WTC11 (cell line): ENCODE measurements at regions not wholly inside any gene's neighbourhood (a gene's known extent, or its start where the extent isn't known, plus 50 kb on each side); places are given as distances from the start of the nearest gene placed in this dataset.

ENCODE experiments used
- ATAC-seq: fragments of 200-7000 bp; cut with Tn5 transposase; 2 replicates; pipeline ENCODE4 v1.10.0; 2021; ENCODE audit warnings: mild to moderate bottlenecking, moderate library complexity
- CTCF ChIA-PET: fragments of 300-600 bp; sonication (Branson Sonifier 250); formaldehyde crosslinking; loops from one replicate; lab custom pipeline; 2021; ENCODE audit warnings: antibody characterized with exemption; lab: Charles Lee
- POLR2A ChIA-PET: fragments of 350-600 bp; sonication (Branson Sonifier 250); formaldehyde crosslinking; loops from one replicate; lab custom pipeline; 2021; ENCODE audit warnings: antibody characterized with exemption; lab: Charles Lee
- DNase-seq: peaks from one replicate; pipeline ENCODE4 v3.0.0; 2021; ENCODE audit warnings: low spot score
- H3K27ac Mint-ChIP-seq: 2 replicates; pipeline ENCODE4 v1.8.0; 2021; ENCODE audit warnings: mixed read lengths
- H3K27me3 Mint-ChIP-seq: 2 replicates; pipeline ENCODE4 v1.8.0; 2021; ENCODE audit warnings: low read depth, mild to moderate bottlenecking, moderate library complexity, mixed read lengths
- H3K36me3 Mint-ChIP-seq: 2 replicates; pipeline ENCODE4 v1.8.0; 2021; ENCODE audit warnings: mixed read lengths
- H3K4me1 Mint-ChIP-seq: 2 replicates; pipeline ENCODE4 v1.8.0; 2022; ENCODE audit warnings: mixed read lengths
- H3K4me3 Mint-ChIP-seq: 2 replicates; pipeline ENCODE4 v1.8.0; 2021; ENCODE audit warnings: mild to moderate bottlenecking, moderate library complexity, mixed read lengths
- H3K9me3 Mint-ChIP-seq: 2 replicates; pipeline ENCODE4 v1.8.0; 2021; ENCODE audit warnings: mixed read lengths
- CREB1 ChIP-seq: sonication (generic); formaldehyde crosslinking; IDR thresholded peaks from 2 replicates; pipeline ENCODE4 v1.8.0; 2023; ENCODE audit warnings: mild to moderate bottlenecking, missing genetic modification reagents
- ELF4 ChIP-seq: sonication (generic); formaldehyde crosslinking; IDR thresholded peaks from 2 replicates; pipeline ENCODE4 v1.8.1; 2022; ENCODE audit warnings: low read depth, mild to moderate bottlenecking, moderate library complexity, missing genetic modification reagents
- FOXK1 ChIP-seq: sonication (generic); formaldehyde crosslinking; IDR thresholded peaks from 2 replicates; pipeline ENCODE4 v1.8.0; 2022; ENCODE audit warnings: mild to moderate bottlenecking, moderate library complexity, missing genetic modification reagents
- GTF2I ChIP-seq: fragments of 250-450 bp; sonication (Bioruptor Pico); conservative IDR thresholded peaks from 2 replicates; pipeline ENCODE4 v1.4.0; 2021; ENCODE audit warnings: mild to moderate bottlenecking
- MXD4 ChIP-seq: fragments of 250-450 bp; sonication (Bioruptor Pico); IDR thresholded peaks from 2 replicates; pipeline ENCODE4 v1.8.0; 2021; ENCODE audit warnings: mild to moderate bottlenecking, moderate library complexity, borderline replicate concordance
- NFYB ChIP-seq: sonication (generic); formaldehyde crosslinking; conservative IDR thresholded peaks from 2 replicates; pipeline ENCODE4 v1.8.0; 2022; ENCODE audit warnings: low read depth, missing genetic modification reagents
- NR3C1 ChIP-seq: sonication (generic); formaldehyde crosslinking; conservative IDR thresholded peaks from 2 replicates; pipeline ENCODE4 v1.8.1; 2023; ENCODE audit warnings: low read depth, mild to moderate bottlenecking, missing genetic modification reagents
- SOX15 ChIP-seq: fragments of 250-450 bp; sonication (Bioruptor Pico); IDR thresholded peaks from 2 replicates; pipeline ENCODE4 v1.9.0; 2021; ENCODE audit warnings: mild to moderate bottlenecking
- ZNF121 ChIP-seq: sonication (generic); formaldehyde crosslinking; IDR thresholded peaks from 2 replicates; pipeline ENCODE4 v1.8.0; 2023; ENCODE audit warnings: missing genetic modification reagents
- ZNF219 ChIP-seq: sonication (generic); formaldehyde crosslinking; IDR thresholded peaks from 2 replicates; pipeline ENCODE4 v1.8.0; 2023; ENCODE audit warnings: missing genetic modification reagents, mild to moderate bottlenecking, borderline replicate concordance
- ZNF416 ChIP-seq: fragments of 250-450 bp; sonication (Bioruptor Pico); IDR thresholded peaks from 2 replicates; pipeline ENCODE4 v1.9.0; 2021; ENCODE audit warnings: mild to moderate bottlenecking, inconsistent platforms
- ZNF423 ChIP-seq: fragments of 250-450 bp; sonication (Bioruptor Pico); IDR thresholded peaks from 2 replicates; pipeline ENCODE4 v2.1.2; 2022; ENCODE audit warnings: mild to moderate bottlenecking, moderate library complexity
- ZSCAN18 ChIP-seq: fragments of 250-450 bp; sonication (Bioruptor Pico); IDR thresholded peaks from 2 replicates; pipeline ENCODE4 v2.1.2; 2022; ENCODE audit warnings: mild to moderate bottlenecking, moderate library complexity
- TF ChIP-seq, protein P1 (sequence below): fragments of 250-450 bp; sonication (Bioruptor Pico); IDR thresholded peaks from 2 replicates; pipeline ENCODE4 v1.9.0; 2021; ENCODE audit warnings: mild to moderate bottlenecking
- TF ChIP-seq, protein P2 (sequence below): sonication (generic); formaldehyde crosslinking; IDR thresholded peaks from 2 replicates; pipeline ENCODE4 v1.8.1; 2023; ENCODE audit warnings: mild to moderate bottlenecking, moderate library complexity, missing genetic modification reagents
- TF ChIP-seq, protein P3 (sequence below): fragments of 250-450 bp; sonication (Bioruptor Pico); IDR thresholded peaks from 2 replicates; pipeline ENCODE4 v1.9.0; 2021; ENCODE audit warnings: moderate library complexity, mild to moderate bottlenecking, inconsistent platforms, borderline replicate concordance
- TF ChIP-seq, protein P4 (sequence below): sonication (generic); formaldehyde crosslinking; IDR thresholded peaks from 2 replicates; pipeline ENCODE4 v1.8.1; 2023; ENCODE audit warnings: mild to moderate bottlenecking, missing genetic modification reagents, moderate library complexity
- TF ChIP-seq, protein P5 (sequence below): sonication (generic); formaldehyde crosslinking; IDR thresholded peaks from 2 replicates; pipeline ENCODE4 v1.8.1; 2022; ENCODE audit warnings: missing genetic modification reagents, borderline replicate concordance
- TF ChIP-seq, protein P6 (sequence below): fragments of 250-450 bp; sonication (Bioruptor Pico); IDR thresholded peaks from 2 replicates; pipeline ENCODE4 v1.8.0; 2021; ENCODE audit warnings: mild to moderate bottlenecking
- TF ChIP-seq, protein P7 (sequence below): sonication (generic); formaldehyde crosslinking; IDR thresholded peaks from 2 replicates; pipeline ENCODE4 v1.8.0; 2022; ENCODE audit warnings: missing genetic modification reagents

GRCh38 chr11:69585385-69585784 is 55.6 kb upstream of the CCND1 start:
- ChIA-PET CTCF (no interaction called here), POLR2A (no interaction called here)
- no peaks in the 10 kb centered on the region for H3K36me3 Mint-ChIP-seq
- peaks cover 2% of the 10 kb centered on the region; the same call in 1 of the 2 replicates for H3K27me3 Mint-ChIP-seq
- H3K27ac Mint-ChIP-seq, result no peak overlapping the region
- ATAC-seq (no peak), DNase-seq (no peak)
- no peaks in the 10 kb centered on the region for H3K4me1 Mint-ChIP-seq
- TF ChIP-seq NFYB (CRISPR knock-in tag) (no peak), ZNF423 (CRISPR knock-in tag) (no peak), ZSCAN18 (CRISPR knock-in tag) (no peak), CREB1 (CRISPR knock-in tag) (no peak), ZNF416 (CRISPR knock-in tag) (no peak), NR3C1 (CRISPR knock-in tag) (no peak), FOXK1 (CRISPR knock-in tag) (no peak)
- TF ChIP-seq, protein P1, sequence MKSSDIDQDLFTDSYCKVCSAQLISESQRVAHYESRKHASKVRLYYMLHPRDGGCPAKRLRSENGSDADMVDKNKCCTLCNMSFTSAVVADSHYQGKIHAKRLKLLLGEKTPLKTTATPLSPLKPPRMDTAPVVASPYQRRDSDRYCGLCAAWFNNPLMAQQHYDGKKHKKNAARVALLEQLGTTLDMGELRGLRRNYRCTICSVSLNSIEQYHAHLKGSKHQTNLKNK (CRISPR knock-in tag), result no peak
- TF ChIP-seq, protein P2, sequence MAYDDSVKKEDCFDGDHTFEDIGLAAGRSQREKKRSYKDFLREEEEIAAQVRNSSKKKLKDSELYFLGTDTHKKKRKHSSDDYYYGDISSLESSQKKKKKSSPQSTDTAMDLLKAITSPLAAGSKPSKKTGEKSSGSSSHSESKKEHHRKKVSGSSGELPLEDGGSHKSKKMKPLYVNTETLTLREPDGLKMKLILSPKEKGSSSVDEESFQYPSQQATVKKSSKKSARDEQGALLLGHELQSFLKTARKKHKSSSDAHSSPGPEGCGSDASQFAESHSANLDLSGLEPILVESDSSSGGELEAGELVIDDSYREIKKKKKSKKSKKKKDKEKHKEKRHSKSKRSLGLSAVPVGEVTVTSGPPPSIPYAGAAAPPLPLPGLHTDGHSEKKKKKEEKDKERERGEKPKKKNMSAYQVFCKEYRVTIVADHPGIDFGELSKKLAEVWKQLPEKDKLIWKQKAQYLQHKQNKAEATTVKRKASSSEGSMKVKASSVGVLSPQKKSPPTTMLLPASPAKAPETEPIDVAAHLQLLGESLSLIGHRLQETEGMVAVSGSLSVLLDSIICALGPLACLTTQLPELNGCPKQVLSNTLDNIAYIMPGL (CRISPR knock-in tag), result no peak
- TF ChIP-seq, protein P3, sequence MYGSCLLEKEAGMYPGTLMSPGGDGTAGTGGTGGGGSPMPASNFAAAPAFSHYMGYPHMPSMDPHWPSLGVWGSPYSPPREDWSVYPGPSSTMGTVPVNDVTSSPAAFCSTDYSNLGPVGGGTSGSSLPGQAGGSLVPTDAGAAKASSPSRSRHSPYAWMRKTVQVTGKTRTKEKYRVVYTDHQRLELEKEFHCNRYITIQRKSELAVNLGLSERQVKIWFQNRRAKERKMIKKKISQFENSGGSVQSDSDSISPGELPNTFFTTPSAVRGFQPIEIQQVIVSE (CRISPR knock-in tag), result no peak
- peaks cover 4% of the 10 kb centered on the region for H3K9me3 Mint-ChIP-seq
- H3K4me3 Mint-ChIP-seq, result no peak overlapping the region

GRCh38 chr11:69587454-69588090 is 53.4 kb upstream of the CCND1 start:
- ATAC-seq, result no peak
- CTCF ChIA-PET, result interaction anchor here (0.6 to 2.1 kb wide), 4 partner anchors 13 to 469 kb away, joined by 3 to 5 read pairs (median 4); no protein-coding TSS in a partner anchor
- TF ChIP-seq, protein P1 (CRISPR knock-in tag), result no peak
- TF ChIP-seq ZNF121, result no peak
- TF ChIP-seq GTF2I, result no peak
- TF ChIP-seq, protein P4, sequence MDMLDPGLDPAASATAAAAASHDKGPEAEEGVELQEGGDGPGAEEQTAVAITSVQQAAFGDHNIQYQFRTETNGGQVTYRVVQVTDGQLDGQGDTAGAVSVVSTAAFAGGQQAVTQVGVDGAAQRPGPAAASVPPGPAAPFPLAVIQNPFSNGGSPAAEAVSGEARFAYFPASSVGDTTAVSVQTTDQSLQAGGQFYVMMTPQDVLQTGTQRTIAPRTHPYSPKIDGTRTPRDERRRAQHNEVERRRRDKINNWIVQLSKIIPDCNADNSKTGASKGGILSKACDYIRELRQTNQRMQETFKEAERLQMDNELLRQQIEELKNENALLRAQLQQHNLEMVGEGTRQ, result no peak
- TF ChIP-seq MXD4 (CRISPR knock-in tag), result no peak
- TF ChIP-seq, protein P5, sequence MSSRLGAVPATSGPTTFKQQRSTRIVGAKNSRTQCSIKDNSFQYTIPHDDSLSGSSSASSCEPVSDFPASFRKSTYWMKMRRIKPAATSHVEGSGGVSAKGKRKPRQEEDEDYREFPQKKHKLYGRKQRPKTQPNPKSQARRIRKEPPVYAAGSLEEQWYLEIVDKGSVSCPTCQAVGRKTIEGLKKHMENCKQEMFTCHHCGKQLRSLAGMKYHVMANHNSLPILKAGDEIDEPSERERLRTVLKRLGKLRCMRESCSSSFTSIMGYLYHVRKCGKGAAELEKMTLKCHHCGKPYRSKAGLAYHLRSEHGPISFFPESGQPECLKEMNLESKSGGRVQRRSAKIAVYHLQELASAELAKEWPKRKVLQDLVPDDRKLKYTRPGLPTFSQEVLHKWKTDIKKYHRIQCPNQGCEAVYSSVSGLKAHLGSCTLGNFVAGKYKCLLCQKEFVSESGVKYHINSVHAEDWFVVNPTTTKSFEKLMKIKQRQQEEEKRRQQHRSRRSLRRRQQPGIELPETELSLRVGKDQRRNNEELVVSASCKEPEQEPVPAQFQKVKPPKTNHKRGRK, result no peak
- no peak for TF ChIP-seq SOX15
- no peak for TF ChIP-seq ELF4 (CRISPR knock-in tag)
- TF ChIP-seq, protein P6, sequence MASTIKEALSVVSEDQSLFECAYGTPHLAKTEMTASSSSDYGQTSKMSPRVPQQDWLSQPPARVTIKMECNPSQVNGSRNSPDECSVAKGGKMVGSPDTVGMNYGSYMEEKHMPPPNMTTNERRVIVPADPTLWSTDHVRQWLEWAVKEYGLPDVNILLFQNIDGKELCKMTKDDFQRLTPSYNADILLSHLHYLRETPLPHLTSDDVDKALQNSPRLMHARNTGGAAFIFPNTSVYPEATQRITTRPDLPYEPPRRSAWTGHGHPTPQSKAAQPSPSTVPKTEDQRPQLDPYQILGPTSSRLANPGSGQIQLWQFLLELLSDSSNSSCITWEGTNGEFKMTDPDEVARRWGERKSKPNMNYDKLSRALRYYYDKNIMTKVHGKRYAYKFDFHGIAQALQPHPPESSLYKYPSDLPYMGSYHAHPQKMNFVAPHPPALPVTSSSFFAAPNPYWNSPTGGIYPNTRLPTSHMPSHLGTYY (CRISPR knock-in tag), result no peak
- no peak for TF ChIP-seq ZNF219 (CRISPR knock-in tag)
- TF ChIP-seq, protein P7, sequence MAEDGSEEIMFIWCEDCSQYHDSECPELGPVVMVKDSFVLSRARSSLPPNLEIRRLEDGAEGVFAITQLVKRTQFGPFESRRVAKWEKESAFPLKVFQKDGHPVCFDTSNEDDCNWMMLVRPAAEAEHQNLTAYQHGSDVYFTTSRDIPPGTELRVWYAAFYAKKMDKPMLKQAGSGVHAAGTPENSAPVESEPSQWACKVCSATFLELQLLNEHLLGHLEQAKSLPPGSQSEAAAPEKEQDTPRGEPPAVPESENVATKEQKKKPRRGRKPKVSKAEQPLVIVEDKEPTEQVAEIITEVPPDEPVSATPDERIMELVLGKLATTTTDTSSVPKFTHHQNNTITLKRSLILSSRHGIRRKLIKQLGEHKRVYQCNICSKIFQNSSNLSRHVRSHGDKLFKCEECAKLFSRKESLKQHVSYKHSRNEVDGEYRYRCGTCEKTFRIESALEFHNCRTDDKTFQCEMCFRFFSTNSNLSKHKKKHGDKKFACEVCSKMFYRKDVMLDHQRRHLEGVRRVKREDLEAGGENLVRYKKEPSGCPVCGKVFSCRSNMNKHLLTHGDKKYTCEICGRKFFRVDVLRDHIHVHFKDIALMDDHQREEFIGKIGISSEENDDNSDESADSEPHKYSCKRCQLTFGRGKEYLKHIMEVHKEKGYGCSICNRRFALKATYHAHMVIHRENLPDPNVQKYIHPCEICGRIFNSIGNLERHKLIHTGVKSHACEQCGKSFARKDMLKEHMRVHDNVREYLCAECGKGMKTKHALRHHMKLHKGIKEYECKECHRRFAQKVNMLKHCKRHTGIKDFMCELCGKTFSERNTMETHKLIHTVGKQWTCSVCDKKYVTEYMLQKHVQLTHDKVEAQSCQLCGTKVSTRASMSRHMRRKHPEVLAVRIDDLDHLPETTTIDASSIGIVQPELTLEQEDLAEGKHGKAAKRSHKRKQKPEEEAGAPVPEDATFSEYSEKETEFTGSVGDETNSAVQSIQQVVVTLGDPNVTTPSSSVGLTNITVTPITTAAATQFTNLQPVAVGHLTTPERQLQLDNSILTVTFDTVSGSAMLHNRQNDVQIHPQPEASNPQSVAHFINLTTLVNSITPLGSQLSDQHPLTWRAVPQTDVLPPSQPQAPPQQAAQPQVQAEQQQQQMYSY, result no peak
- POLR2A ChIA-PET, result no interaction called here
- no peak for DNase-seq
- Mint-ChIP-seq H3K9me3 (peaks cover 4% of the 10 kb centered on the region), H3K27ac (no peak overlapping the region), H3K27me3 (peaks cover 2% of the 10 kb centered on the region; the same call in 1 of the 2 replicates), H3K4me1 (no peaks in the 10 kb centered on the region), H3K4me3 (no peak overlapping the region), H3K36me3 (no peaks in the 10 kb centered on the region)
